ENCODE measurements at regions not wholly inside any gene's neighbourhood (a gene's known extent, or its start where the extent isn't known, plus 50 kb on each side); places are given as distances from the start of the nearest gene placed in this dataset.

DNA sequence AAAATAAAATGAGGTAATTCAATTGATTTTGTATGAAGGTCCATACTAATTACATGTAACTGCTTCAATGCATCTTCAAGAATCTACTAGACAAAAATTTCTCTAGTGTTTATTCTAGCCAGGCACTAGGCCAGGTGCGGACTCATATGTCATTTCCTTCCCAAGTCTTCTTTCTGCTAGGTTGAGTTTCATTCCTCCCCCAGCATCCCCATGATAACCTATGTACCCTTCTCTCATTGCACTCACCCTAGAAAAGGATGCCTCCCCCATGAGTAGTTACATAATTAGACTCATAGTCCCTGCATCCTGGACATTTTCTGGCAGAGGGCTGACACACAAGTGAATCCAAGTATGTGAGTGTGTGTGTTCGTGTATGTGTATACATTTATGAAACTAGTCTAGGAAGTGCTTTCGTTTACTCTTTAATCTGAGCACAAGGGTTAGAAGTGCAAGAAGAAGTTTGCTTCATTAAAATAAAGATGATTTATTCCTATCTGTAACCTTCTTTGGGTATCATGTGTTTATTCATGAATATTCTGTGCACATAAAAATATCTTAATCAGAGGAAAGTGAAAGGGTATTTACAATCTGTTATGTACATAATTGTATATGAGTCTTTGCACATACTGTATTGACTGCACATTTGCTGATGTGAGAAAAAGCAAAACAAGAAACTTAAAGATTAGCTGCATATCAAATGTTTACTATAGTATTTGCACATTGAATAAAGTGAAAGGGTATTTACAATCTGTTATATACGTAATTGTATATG lies 585.6 kb upstream of the ZNF717 start:
- TF ChIP-seq POLR2A (IDR thresholded peaks at IDR 0.05) (no peak), CTCF (IDR thresholded peaks at IDR 0.05) (no peak), EP300 (IDR thresholded peaks at IDR 0.05) (no peak)

Measured in ovary (tissue), 3 donors.